ENCODE measurements at regions not wholly inside any gene's neighbourhood (a gene's known extent, or its start where the extent isn't known, plus 50 kb on each side); places are given as distances from the start of the nearest gene placed in this dataset.

DNA sequence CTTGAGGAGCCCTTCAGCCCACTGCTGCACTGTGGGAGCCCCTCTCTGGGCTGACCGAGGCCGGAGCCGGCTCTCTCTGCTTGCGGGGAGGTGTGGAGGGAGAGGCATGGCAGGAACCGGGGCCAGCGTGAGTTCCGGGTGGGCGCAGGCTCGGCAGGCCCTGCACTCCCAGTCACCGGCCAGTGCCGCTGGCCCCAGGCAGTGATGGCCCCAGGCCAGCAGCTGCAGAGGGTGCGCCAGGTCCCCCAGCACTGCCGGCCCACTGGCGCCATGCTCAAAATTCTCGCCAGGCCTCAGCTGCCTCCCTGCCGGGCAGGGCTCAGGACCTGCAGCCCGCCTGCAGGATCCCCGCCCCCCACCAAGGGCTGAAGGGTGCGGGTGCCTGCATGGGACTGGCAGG is 128.4 kb upstream of the STARD3NL start:
- H3K27ac ChIP-seq, result no peak overlapping the region
- 87 to 98% (median 92%) methylated on average over 13 to 19 of the region's 19 CpGs; no CpG with 5 or more reads in 1 of the 5 donors for WGBS, 5 donors
- no peak overlapping the region for H3K4me3 ChIP-seq
- DNase-seq, result no peak
- intact Hi-C loops (cut with DNase I; ENCODE audit: low total_unique reads), result no loop called here
- no peaks in the 10 kb centered on the region for H3K36me3 ChIP-seq
- no peaks in the 10 kb centered on the region for H3K4me1 ChIP-seq
- H3K9me3 ChIP-seq, result peaks cover 0 to 27% (median 9%) of the 10 kb centered on the region in 4 donors
- TF ChIP-seq EP300 (IDR thresholded peaks at IDR 0.05) (no peak), POLR2A (IDR thresholded peaks at IDR 0.05) (no peak), POLR2AphosphoS5 (IDR thresholded peaks at IDR 0.05) (no peak)
- TF ChIP-seq, protein P1, sequence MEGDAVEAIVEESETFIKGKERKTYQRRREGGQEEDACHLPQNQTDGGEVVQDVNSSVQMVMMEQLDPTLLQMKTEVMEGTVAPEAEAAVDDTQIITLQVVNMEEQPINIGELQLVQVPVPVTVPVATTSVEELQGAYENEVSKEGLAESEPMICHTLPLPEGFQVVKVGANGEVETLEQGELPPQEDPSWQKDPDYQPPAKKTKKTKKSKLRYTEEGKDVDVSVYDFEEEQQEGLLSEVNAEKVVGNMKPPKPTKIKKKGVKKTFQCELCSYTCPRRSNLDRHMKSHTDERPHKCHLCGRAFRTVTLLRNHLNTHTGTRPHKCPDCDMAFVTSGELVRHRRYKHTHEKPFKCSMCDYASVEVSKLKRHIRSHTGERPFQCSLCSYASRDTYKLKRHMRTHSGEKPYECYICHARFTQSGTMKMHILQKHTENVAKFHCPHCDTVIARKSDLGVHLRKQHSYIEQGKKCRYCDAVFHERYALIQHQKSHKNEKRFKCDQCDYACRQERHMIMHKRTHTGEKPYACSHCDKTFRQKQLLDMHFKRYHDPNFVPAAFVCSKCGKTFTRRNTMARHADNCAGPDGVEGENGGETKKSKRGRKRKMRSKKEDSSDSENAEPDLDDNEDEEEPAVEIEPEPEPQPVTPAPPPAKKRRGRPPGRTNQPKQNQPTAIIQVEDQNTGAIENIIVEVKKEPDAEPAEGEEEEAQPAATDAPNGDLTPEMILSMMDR (IDR thresholded peaks at IDR 0.05), result no peak
- no peaks in the 10 kb centered on the region for H3K27me3 ChIP-seq

DNA sequence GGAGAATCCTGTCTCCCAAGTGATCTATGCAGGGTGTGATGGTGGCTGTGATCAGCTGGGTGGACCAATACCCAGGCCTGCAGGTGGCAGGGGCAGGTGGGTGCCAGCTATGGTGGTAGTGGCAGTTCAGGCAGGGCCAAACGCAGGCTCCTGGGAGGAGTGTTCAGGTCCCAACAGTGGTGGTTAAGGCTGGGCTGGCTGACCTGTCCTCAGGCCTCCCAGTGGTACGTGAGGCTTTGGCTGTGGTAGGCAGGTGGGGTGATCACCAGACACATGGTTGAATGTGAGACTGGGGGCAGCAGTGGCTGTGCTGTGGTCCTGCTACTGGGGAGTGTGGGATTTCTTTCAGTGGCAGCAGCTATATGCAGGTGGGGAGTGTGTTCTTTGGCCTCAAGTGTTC is 126.7 kb upstream of the STARD3NL start:
- no peak overlapping the region for H3K4me3 ChIP-seq
- peaks cover 0 to 27% (median 9%) of the 10 kb centered on the region in 4 donors for H3K9me3 ChIP-seq
- WGBS, 5 donors, result 75 to 89% (median 87%) methylated on average over 2 of the region's 2 CpGs; no CpG with 5 or more reads in 1 of the 5 donors
- H3K4me1 ChIP-seq, result no peaks in the 10 kb centered on the region
- H3K36me3 ChIP-seq, result no peaks in the 10 kb centered on the region
- no peaks in the 10 kb centered on the region for H3K27me3 ChIP-seq
- intact Hi-C loops (cut with DNase I; ENCODE audit: low total_unique reads), result no loop called here
- DNase-seq, result no peak
- TF ChIP-seq EP300 (IDR thresholded peaks at IDR 0.05) (no peak), POLR2AphosphoS5 (IDR thresholded peaks at IDR 0.05) (no peak), POLR2A (IDR thresholded peaks at IDR 0.05) (no peak)
- TF ChIP-seq, protein P1 (IDR thresholded peaks at IDR 0.05), result no peak
- no peak overlapping the region for H3K27ac ChIP-seq

DNA sequence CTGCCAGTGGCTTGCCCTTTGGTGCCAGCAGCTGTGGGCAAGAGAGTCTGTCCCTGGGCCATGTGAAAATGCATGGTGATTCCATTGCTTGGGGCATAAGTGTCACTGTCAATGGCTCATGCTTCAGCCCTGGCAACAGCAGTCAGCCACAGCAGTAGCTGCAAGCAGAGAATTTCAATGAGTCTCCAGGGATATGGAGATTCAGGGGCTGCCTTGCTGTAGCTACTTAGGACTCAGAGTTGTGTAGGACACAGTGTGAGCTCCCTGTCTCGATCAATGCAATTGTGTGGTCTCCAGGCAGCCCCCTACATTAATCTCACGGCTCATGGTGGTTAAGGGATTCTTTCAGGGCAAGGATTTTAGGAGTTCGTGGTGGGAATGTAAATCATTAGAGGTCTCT is 126.3 kb upstream of the STARD3NL start:
- no peak overlapping the region for H3K4me3 ChIP-seq
- WGBS, 5 donors, result 67 to 85% (median 74%) methylated on average over 3 of the region's 3 CpGs
- TF ChIP-seq EP300 (IDR thresholded peaks at IDR 0.05) (no peak), POLR2A (IDR thresholded peaks at IDR 0.05) (no peak), POLR2AphosphoS5 (IDR thresholded peaks at IDR 0.05) (no peak)
- TF ChIP-seq, protein P1 (IDR thresholded peaks at IDR 0.05), result no peak
- peaks cover 0 to 27% (median 9%) of the 10 kb centered on the region in 4 donors for H3K9me3 ChIP-seq
- H3K27me3 ChIP-seq, result no peaks in the 10 kb centered on the region
- no peak for DNase-seq
- no peaks in the 10 kb centered on the region for H3K4me1 ChIP-seq
- no peaks in the 10 kb centered on the region for H3K36me3 ChIP-seq
- intact Hi-C loops (cut with DNase I; ENCODE audit: low total_unique reads), result no loop called here
- H3K27ac ChIP-seq, result no peak overlapping the region

DNA sequence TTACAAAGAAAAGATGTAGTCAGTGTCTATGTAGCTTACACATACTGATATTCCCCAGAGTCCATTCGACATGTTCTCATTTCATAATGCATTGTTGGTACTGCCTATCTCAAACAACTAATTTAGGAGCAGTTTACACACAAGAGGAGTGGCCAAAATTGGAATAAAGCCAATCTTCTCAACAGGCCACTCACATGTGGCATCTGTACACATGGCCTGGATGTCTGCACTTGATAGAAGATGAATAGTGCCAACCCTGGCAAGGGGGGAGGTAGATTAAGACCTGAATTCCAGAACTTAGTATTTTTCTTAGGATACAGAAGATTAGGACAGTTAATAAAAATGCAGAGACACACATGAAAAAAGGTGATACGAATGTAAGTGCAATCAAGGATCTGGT is 125.3 kb upstream of the STARD3NL start:
- intact Hi-C loops (cut with DNase I; ENCODE audit: low total_unique reads), result no loop called here
- Histone ChIP-seq H3K4me1 (no peaks in the 10 kb centered on the region), H3K9me3 (peaks cover 0 to 27% (median 9%) of the 10 kb centered on the region in 4 donors), H3K27me3 (no peaks in the 10 kb centered on the region), H3K27ac (no peak overlapping the region), H3K4me3 (no peak overlapping the region), H3K36me3 (no peaks in the 10 kb centered on the region)
- DNase-seq, result no peak
- WGBS, 5 donors, result 61 to 74% (median 72%) methylated on average over 2 of the region's 2 CpGs
- TF ChIP-seq POLR2A (IDR thresholded peaks at IDR 0.05) (no peak), EP300 (IDR thresholded peaks at IDR 0.05) (no peak), POLR2AphosphoS5 (IDR thresholded peaks at IDR 0.05) (no peak)
- TF ChIP-seq, protein P1 (IDR thresholded peaks at IDR 0.05), result no peak

Measured in stomach (tissue), 8 donors.